ENCODE measurements at regions not wholly inside any gene's neighbourhood (a gene's known extent, or its start where the extent isn't known, plus 50 kb on each side); places are given as distances from the start of the nearest gene placed in this dataset.

DNA sequence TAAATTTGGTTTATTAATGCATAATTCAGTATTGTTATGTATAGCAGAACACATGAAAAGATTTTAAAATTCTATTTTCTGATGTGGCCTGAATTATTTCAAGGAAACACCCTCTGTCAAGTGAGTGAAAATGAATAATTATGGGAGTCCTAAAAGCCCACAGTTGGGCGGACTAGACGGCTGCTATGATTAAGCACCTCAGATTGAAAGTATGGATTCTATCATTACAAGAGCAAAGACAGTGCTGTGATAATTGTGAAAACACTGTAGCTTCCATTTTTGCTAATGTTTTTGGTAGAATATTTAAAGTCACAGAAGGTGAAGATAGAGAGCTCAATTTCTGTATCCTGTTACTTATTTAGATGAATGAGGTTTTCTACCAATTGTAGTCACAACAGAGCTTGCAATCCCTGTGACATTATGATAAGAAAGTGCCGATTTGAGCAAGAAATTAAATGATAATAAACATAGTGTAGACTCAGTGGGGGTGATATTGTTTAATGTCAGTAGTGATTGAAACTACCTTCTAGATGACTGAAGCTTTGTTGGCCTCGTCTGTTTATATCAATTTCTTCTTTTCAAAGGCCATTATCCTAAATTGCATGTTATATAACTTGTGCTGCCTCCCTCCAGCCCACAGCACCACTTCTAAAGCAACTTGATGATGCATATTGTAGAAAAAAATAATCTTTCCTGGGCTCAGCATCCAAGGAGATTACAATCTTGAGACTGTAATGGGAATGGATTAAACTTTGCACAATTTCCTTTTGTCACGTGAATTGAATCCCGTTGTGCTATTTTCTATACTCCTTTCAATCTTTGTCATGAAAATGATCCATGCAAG lies 359.8 kb downstream of the BTG1 start:
- Histone ChIP-seq H3K27ac (no peak overlapping the region), H3K27me3 (no peaks in the 10 kb centered on the region), H3K9me3 (no peaks in the 10 kb centered on the region), H3K4me1 (no peaks in the 10 kb centered on the region), H3K4me3 (no peak overlapping the region), H3K36me3 (no peaks in the 10 kb centered on the region)
- no peak for DNase-seq (ENCODE audit: low spot score)
- TF ChIP-seq, protein P1, sequence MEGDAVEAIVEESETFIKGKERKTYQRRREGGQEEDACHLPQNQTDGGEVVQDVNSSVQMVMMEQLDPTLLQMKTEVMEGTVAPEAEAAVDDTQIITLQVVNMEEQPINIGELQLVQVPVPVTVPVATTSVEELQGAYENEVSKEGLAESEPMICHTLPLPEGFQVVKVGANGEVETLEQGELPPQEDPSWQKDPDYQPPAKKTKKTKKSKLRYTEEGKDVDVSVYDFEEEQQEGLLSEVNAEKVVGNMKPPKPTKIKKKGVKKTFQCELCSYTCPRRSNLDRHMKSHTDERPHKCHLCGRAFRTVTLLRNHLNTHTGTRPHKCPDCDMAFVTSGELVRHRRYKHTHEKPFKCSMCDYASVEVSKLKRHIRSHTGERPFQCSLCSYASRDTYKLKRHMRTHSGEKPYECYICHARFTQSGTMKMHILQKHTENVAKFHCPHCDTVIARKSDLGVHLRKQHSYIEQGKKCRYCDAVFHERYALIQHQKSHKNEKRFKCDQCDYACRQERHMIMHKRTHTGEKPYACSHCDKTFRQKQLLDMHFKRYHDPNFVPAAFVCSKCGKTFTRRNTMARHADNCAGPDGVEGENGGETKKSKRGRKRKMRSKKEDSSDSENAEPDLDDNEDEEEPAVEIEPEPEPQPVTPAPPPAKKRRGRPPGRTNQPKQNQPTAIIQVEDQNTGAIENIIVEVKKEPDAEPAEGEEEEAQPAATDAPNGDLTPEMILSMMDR (IDR thresholded peaks at IDR 0.05), result no peak

DNA sequence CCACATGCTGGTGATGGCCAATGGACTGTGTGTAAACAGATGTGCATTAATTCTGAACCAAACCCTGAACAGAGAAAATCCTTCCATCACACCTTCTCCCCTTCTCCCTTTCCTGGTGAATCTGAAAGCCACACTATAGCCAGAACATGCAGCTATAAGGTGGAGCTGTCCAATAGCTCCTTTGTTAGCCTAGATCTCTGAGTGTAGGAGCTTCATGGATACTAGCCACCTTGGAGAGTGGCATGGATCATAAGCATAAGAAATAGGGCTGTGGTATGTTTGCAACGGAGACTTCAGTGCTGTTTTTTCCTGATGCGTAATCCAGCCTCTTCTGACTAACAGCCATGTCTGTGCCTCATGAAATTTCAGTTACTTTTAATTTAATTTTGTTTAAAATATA lies 364.5 kb downstream of the BTG1 start:
- no peak overlapping the region for H3K27ac ChIP-seq
- H3K4me1 ChIP-seq, result no peaks in the 10 kb centered on the region
- H3K36me3 ChIP-seq, result no peaks in the 10 kb centered on the region
- H3K9me3 ChIP-seq, result no peaks in the 10 kb centered on the region
- H3K27me3 ChIP-seq, result no peaks in the 10 kb centered on the region
- TF ChIP-seq, protein P1 (IDR thresholded peaks at IDR 0.05), result no peak
- no peak overlapping the region for H3K4me3 ChIP-seq
- DNase-seq (ENCODE audit: low spot score), result no peak

DNA sequence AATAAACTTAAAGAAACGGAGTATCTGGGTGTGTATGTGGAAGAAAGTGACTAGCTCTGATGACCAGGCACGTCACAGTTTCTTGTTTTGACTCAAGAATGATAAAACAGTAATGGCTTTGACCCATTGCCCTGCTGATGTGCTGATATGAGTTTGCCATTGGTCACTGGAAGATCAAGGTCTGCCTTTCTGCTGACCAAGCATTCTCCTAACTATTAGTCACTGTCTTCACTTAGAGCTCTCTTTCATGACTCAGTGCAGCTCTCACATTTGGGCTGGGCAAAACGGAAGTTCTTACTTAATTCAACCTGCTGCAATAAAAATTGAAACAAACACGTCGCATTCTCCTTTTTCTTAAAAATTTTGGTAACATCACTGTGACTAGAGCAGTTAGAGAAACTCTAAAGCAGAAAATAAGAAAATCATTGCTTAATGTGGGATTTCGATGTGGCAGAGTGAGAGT lies 366.7 kb downstream of the BTG1 start:
- Histone ChIP-seq H3K27me3 (no peaks in the 10 kb centered on the region), H3K4me1 (peaks cover 0 to 6% of the 10 kb centered on the region in 2 donors), H3K4me3 (no peak overlapping the region), H3K9me3 (no peaks in the 10 kb centered on the region), H3K36me3 (no peaks in the 10 kb centered on the region), H3K27ac (peak overlapping the region in 1 of 2 donors; percentile 8)
- DNase-seq (ENCODE audit: low spot score), result peak; percentile 65
- TF ChIP-seq, protein P1 (IDR thresholded peaks at IDR 0.05), result no peak

DNA sequence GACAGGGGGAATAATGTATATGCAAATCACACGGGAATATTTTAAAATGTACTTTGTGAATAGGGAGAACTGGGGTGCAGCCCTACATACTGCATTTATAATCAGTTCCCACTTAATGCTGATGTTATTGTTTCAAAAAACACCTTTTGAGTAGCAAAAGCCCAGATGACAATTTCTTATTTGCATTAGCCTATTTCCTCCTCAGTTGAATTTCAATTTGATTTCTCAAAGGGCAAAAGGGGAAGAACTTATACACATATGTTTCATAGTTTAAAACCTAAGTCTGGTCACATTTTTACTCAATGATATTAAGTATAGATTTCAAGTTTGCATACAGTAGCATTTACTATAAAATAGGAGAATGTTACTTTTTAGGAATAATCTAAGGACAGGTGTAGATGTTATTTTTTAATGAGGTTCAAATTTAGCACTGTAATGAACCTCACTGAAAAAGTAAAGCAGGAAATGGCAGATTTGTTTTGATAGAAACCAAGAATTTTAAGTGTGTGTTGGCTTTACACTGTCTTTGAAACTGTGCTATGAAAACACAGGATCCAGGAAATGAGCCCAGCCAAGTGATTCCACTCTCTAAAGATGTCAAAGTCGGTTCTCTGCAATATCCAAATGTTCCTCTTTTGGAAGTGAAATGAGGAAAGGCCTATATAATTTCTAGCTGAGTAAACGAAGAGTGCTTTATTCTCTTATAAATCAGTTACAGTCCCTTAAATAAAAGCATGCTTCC lies 367.4 kb downstream of the BTG1 start:
- Histone ChIP-seq H3K27me3 (no peaks in the 10 kb centered on the region), H3K4me1 (peaks cover 0 to 13% of the 10 kb centered on the region in 2 donors), H3K9me3 (no peaks in the 10 kb centered on the region), H3K36me3 (no peaks in the 10 kb centered on the region), H3K27ac (peak overlapping the region in 1 of 2 donors; percentile 8), H3K4me3 (no peak overlapping the region)
- TF ChIP-seq, protein P1 (IDR thresholded peaks at IDR 0.05), result no peak
- no peak for DNase-seq (ENCODE audit: low spot score)

DNA sequence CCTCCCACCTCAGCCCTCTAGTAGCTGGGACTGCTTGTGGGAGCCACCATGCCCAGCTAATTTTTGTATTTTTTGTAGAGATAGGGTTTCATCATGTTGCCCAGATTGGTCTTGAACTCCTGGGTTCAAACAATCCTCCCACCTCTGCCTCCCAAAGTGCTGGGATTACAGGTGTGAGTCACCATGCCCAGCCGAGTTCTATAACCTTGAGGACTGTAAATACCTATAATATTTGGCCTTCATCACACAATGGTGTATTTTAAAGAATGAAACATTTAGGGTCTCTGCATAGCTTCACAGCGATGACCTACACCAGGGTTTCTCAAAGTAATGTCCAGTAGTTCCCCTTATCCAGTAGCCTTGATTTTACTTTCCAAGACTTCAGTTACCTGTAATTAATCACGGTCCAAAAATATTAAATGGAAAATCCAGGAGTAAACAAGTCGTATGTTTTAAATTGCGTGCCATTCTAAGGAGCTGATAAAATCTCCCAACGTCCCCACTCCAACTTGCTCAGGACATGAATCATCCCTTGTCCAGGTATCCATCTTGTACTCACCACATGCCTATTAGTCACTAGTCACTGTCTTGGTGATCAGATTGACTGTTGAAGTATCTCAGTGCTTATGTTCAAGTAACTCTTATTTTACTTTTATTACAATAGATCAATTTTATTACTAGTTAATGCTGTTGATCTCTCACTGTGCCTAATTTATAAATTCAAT lies 368.2 kb downstream of the BTG1 start:
- Histone ChIP-seq H3K4me3 (no peak overlapping the region), H3K27ac (no peak overlapping the region), H3K9me3 (no peaks in the 10 kb centered on the region), H3K36me3 (no peaks in the 10 kb centered on the region), H3K4me1 (peaks cover 0 to 14% of the 10 kb centered on the region in 2 donors), H3K27me3 (no peaks in the 10 kb centered on the region)
- DNase-seq (ENCODE audit: low spot score), result no peak
- TF ChIP-seq, protein P1 (IDR thresholded peaks at IDR 0.05), result no peak

Measured in right atrium auricular region (tissue), 2 donors.